Activated T-cell treated with anti-CD3 and anti-CD28 coated beads, Interleukin-2, amount 50 U/mL, for 72 hours (primary cell): ENCODE measurements at regions not wholly inside any gene's neighbourhood (a gene's known extent, or its start where the extent isn't known, plus 50 kb on each side); places are given as distances from the start of the nearest gene placed in this dataset.

Experiments used
- ATAC-seq, 2 donors: fragments of 150-1000 bp; cut with Tn5 transposase; replicated peaks in 1 of 2; 2 replicates each; pipeline ENCODE4 v1.10.0; 2021; ENCODE audit warnings: moderate library complexity in 2 of 2, mild to moderate bottlenecking in 1 of 2
- DNase-seq, 2 donors: peaks; one replicate each; pipeline ENCODE4 v3.0.0; 2021 to 2022; ENCODE audit warnings: mixed read lengths in 1 of 2
- H3K27ac Mint-ChIP-seq: one replicate; pipeline ENCODE4 v1.8.0; 2022; ENCODE audit warnings: mild to moderate bottlenecking, moderate library complexity, mixed read lengths
- H3K27me3 Mint-ChIP-seq: one replicate; pipeline ENCODE4 v1.8.0; 2022; ENCODE audit warnings: low read depth, mixed read lengths
- H3K36me3 Mint-ChIP-seq, 2 donors: one replicate each; pipeline ENCODE4 v1.8.0; 2022; ENCODE audit warnings: mixed read lengths in 2 of 2, mild to moderate bottlenecking in 1 of 2; ENCODE audit not compliant: insufficient read depth in 2 of 2
- H3K4me1 Mint-ChIP-seq: one replicate; pipeline ENCODE4 v1.8.0; 2022; ENCODE audit warnings: low read depth, mixed read lengths
- H3K4me3 Mint-ChIP-seq, 2 donors: one replicate each; pipeline ENCODE4 v1.8.0; 2022; ENCODE audit warnings: mild to moderate bottlenecking in 2 of 2, mixed read lengths in 2 of 2, moderate library complexity in 2 of 2
- H3K9me3 Mint-ChIP-seq, 2 donors: one replicate each; pipeline ENCODE4 v1.8.0; 2022; ENCODE audit warnings: mixed read lengths in 2 of 2

DNA sequence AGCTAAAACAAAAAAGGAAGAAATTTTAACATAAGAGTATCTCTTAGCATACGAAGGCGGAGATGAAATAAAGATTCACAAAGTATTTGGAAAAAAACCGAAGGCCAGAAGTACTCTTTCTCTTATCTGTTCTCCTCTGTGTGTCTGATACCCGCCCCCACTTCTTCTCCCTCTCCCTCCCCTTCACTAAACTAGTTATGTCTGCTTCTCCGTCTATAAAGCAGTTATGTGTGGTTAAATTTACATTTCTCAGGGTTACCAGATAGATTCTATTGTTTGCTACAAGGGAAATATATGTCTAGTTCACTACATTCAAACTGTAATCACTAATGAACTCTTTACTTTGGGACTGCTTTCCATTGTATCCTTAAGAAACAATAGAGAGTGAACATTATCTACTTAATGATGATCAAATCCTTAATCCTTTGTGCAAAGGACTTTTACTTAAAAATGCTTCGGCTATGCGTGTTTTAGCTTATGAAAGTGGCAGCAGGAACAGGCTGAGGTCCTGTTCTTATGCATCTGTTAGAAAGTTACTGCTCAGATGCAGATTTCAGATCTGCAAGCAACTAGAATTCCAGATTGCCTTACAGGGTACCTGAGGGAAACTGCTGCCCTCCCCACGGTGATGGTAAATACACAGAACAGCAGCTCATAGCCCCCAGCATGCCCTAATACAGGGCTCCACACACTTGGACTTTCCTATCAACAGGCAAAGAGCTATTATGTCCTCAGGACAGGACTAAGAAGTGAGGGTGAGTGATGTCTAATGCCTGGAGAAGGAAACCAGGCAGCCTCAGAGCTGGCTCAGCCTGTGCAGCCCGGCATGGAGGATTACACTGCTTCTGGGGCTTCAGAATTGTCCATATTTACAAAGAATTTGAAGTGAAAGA is 273.3 kb downstream of the FZD1 start:
- no peak overlapping the region for H3K27ac Mint-ChIP-seq
- peaks cover 0 to 1% of the 10 kb centered on the region in 2 donors for H3K36me3 Mint-ChIP-seq
- ATAC-seq (no peak), DNase-seq (no peak)
- no peaks in the 10 kb centered on the region for H3K4me1 Mint-ChIP-seq
- no peak overlapping the region for H3K4me3 Mint-ChIP-seq
- H3K9me3 Mint-ChIP-seq = peaks cover 0 to 3% of the 10 kb centered on the region in 2 donors
- H3K27me3 Mint-ChIP-seq = peaks cover 8% of the 10 kb centered on the region

GRCh38 chr7:91541641-91542040 is 277.4 kb downstream of the FZD1 start:
- Mint-ChIP-seq H3K36me3 (no peaks in the 10 kb centered on the region), H3K4me3 (no peak overlapping the region), H3K27me3 (peaks cover 14% of the 10 kb centered on the region), H3K4me1 (no peaks in the 10 kb centered on the region), H3K9me3 (no peaks in the 10 kb centered on the region), H3K27ac (no peak overlapping the region)
- ATAC-seq (no peak), DNase-seq (no peak)

- H3K27ac Mint-ChIP-seq = no peak overlapping the region
- H3K36me3 Mint-ChIP-seq = no peaks in the 10 kb centered on the region
- DNase-seq (no peak), ATAC-seq (no peak)
- peaks cover 7% of the 10 kb centered on the region for H3K27me3 Mint-ChIP-seq
- H3K9me3 Mint-ChIP-seq = no peaks in the 10 kb centered on the region
- no peaks in the 10 kb centered on the region for H3K4me1 Mint-ChIP-seq
- no peak overlapping the region for H3K4me3 Mint-ChIP-seq
These were observed 279.4 kb downstream of the FZD1 start for GRCh38 chr7:91543646-91544045.

DNA sequence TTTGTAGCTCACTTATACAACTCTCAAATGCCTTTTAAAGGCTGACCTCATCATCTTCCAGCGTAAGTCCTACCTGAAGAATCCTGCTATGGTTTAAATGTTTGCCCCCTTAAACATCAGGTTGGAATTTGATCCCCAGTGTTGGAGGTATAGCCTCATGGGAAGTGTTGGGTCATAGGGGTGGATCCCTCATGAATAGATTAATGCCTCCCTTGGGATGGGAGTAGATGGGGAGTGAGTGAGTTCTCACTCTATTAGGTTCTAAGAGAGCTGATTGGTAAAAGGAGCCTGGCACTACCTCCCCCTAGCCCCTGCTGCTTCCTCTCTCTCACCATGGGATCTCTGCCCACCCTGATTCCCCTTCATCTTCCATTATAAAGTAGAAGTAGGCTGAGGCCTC is 285.6 kb downstream of the FZD1 start:
- no peak overlapping the region for H3K27ac Mint-ChIP-seq
- no peak overlapping the region for H3K4me3 Mint-ChIP-seq
- no peaks in the 10 kb centered on the region for H3K27me3 Mint-ChIP-seq
- H3K4me1 Mint-ChIP-seq = no peaks in the 10 kb centered on the region
- no peaks in the 10 kb centered on the region for H3K36me3 Mint-ChIP-seq
- no peaks in the 10 kb centered on the region for H3K9me3 Mint-ChIP-seq
- ATAC-seq = no peak
- DNase-seq = no peak

DNA sequence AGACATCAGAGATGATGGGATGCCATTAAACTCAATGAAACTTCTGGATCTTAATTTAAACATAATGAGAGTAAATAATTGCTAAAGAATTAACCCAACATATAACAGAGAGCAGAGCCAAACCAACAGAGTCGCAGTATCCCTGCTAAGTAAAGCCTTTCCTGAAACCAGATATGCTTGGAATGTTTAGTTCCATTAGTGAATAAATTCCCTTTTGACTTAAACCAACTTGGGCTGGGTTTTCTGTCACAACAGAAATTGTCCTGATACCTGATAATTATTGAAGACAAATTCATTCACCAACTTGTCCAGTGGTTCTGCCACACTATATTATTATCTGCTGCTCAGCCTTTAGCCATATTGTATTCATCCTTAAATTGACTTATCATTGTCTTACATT is 286.7 kb downstream of the FZD1 start:
- H3K36me3 Mint-ChIP-seq = no peaks in the 10 kb centered on the region
- DNase-seq (no peak), ATAC-seq (no peak)
- H3K27me3 Mint-ChIP-seq = no peaks in the 10 kb centered on the region
- no peak overlapping the region for H3K27ac Mint-ChIP-seq
- no peaks in the 10 kb centered on the region for H3K9me3 Mint-ChIP-seq
- H3K4me3 Mint-ChIP-seq = no peak overlapping the region
- H3K4me1 Mint-ChIP-seq = no peaks in the 10 kb centered on the region

- DNase-seq (no peak), ATAC-seq (no peak)
- no peaks in the 10 kb centered on the region for H3K27me3 Mint-ChIP-seq
- H3K4me3 Mint-ChIP-seq = no peak overlapping the region
- no peaks in the 10 kb centered on the region for H3K9me3 Mint-ChIP-seq
- no peaks in the 10 kb centered on the region for H3K4me1 Mint-ChIP-seq
- H3K36me3 Mint-ChIP-seq = no peaks in the 10 kb centered on the region
- H3K27ac Mint-ChIP-seq = no peak overlapping the region
These were observed 287.3 kb downstream of the FZD1 start for GRCh38 chr7:91551377-91552175.

DNA sequence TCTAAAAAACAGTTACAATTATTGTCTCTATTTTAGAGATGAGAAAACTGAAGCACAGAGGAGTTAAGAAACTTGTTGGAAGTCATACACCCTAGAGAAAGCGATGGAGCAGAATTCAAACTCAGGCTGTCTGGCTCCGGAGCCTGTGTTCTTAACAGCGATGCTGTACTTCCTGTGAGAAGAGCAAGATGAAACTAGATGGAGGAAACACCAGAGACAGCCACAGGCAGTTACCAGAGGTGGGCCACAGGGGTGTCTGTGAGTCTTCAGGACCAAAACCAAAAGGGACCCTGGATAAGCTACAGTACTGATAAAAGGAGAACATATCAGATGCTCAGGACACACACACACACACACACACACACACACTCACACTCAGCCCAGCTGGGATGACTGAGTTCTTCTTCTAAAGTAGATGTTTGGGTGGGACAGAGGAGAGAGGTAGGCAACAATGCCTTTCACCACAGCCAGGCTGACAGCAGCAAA is 289.2 kb downstream of the FZD1 start:
- no peak for DNase-seq
- Mint-ChIP-seq H3K36me3 (no peaks in the 10 kb centered on the region), H3K4me3 (no peak overlapping the region), H3K27me3 (no peaks in the 10 kb centered on the region), H3K9me3 (peaks cover 0 to 2% of the 10 kb centered on the region in 2 donors), H3K27ac (no peak overlapping the region), H3K4me1 (no peaks in the 10 kb centered on the region)
- ATAC-seq = no peak

DNA sequence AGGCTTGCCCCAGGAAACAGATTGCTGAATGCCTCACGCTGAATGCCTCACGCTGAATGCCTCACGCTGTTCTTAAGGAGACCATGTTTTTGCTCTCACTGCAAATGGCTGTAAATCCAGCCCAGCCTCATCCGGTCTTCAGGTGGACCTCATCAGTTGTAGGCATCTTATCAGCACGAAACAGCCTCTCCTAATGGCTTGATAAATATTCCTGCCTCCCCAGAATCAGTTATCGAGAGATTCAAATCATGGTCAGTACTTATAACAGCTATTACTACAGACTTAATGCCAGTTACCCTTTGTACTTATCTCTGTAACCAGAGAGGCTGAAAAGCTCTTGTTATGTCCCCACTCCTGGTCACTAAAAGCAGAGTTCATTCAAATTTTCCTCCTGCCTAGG is 290.6 kb downstream of the FZD1 start:
- ATAC-seq (no peak), DNase-seq (no peak)
- Mint-ChIP-seq H3K9me3 (peaks cover 0 to 2% of the 10 kb centered on the region in 2 donors), H3K27ac (no peak overlapping the region), H3K4me1 (no peaks in the 10 kb centered on the region), H3K27me3 (no peaks in the 10 kb centered on the region), H3K4me3 (no peak overlapping the region), H3K36me3 (no peaks in the 10 kb centered on the region)

DNA sequence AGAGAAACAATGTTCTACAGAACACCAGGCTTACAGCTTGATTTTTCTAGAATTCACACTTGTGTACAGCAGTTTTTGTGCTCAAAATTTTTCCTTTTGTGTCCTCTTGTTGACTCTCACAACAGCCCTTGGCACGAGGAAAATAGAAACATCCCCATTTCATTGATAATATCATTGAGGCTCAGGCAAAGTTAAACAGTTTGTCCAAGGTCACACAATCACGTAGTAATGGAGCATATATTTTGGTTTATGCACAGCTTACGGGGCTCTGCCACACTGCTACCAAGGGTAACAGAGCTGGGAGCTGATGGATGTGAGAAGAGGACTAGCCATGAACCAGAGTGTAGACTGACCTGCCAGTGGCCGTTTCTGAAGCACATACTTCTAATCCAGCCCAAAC is 292.0 kb downstream of the FZD1 start:
- Mint-ChIP-seq H3K27me3 (no peaks in the 10 kb centered on the region), H3K4me1 (no peaks in the 10 kb centered on the region), H3K27ac (no peak overlapping the region), H3K9me3 (peaks cover 2 to 3% of the 10 kb centered on the region in 2 donors), H3K4me3 (no peak overlapping the region), H3K36me3 (no peaks in the 10 kb centered on the region)
- DNase-seq = no peak
- ATAC-seq = no peak

DNA sequence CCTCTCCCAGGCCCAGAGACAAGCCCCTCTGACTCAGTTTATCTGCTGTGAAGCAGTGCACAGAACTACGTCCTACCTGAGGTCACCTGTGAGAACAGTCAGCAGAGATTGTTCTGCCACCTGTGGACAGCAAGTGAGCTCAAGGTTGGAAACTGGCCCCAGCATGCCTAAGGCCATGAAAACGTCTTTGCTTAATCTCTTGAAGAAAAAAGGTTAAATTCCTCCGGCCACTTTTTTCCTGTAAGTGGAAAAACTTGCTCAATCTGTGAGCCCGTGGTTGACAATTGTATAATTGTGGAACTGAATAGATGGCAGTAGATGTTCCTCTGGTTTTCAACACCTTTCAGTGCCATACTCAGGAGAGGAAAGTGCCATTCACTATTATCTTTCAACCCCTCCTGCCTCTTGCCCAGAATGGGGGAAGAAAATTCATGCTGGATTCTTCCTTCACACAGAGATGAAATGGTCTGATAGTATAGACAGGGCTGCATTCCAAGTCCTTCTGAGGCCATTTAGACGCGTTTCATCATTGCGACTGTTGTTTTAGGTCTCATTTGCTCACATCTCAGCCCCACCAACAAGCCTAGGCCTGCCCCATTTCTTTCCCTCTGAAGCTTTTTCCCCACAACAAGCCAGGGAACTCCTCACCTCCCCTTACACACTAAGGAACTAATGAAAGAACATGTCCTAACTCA is 292.9 kb downstream of the FZD1 start:
- no peak for DNase-seq
- no peak for ATAC-seq
- Mint-ChIP-seq H3K4me3 (no peak overlapping the region), H3K9me3 (peaks cover 2 to 3% of the 10 kb centered on the region in 2 donors), H3K4me1 (no peaks in the 10 kb centered on the region), H3K27me3 (no peaks in the 10 kb centered on the region), H3K36me3 (no peaks in the 10 kb centered on the region), H3K27ac (no peak overlapping the region)

GRCh38 chr7:91557789-91558404 is 293.7 kb downstream of the FZD1 start:
- H3K9me3 Mint-ChIP-seq = peaks cover 2 to 3% of the 10 kb centered on the region in 2 donors
- no peak overlapping the region for H3K4me3 Mint-ChIP-seq
- DNase-seq = peak in 1 of 2 donors; percentile 7
- ATAC-seq = peak; percentile 44 to 72
- H3K36me3 Mint-ChIP-seq = no peaks in the 10 kb centered on the region
- H3K27ac Mint-ChIP-seq = no peak overlapping the region
- no peaks in the 10 kb centered on the region for H3K4me1 Mint-ChIP-seq
- H3K27me3 Mint-ChIP-seq = no peaks in the 10 kb centered on the region

- Mint-ChIP-seq H3K9me3 (peaks cover 2 to 5% of the 10 kb centered on the region in 2 donors), H3K27me3 (no peaks in the 10 kb centered on the region), H3K4me1 (no peaks in the 10 kb centered on the region), H3K4me3 (no peak overlapping the region), H3K36me3 (no peaks in the 10 kb centered on the region), H3K27ac (no peak overlapping the region)
- ATAC-seq = no peak
- DNase-seq = no peak
These were observed 295.7 kb downstream of the FZD1 start for GRCh38 chr7:91559947-91560346.
